Fibroblast of the conjunctiva (primary cell): ENCODE measurements at regions not wholly inside any gene's neighbourhood (a gene's known extent, or its start where the extent isn't known, plus 50 kb on each side); places are given as distances from the start of the nearest gene placed in this dataset.

ENCODE experiments used
- DNase-seq: peaks from one replicate; pipeline ENCODE4 v3.0.0-alpha.2; 2010; ENCODE audit warnings: low read depth

GRCh38 chr17:14813649-14814370, 451.3 kb downstream of the PMP22 start:
- no peak for DNase-seq

- DNase-seq = no peak
Measured at GRCh38 chr17:14808425-14808824, 456.7 kb downstream of the PMP22 start.

GRCh38 chr17:14805348-14805747, 459.8 kb downstream of the PMP22 start:
- no peak for DNase-seq

GRCh38 chr17:14803826-14804225, 461.3 kb downstream of the PMP22 start:
- peak; percentile 2 for DNase-seq

- no peak for DNase-seq
Measured at GRCh38 chr17:14797801-14798200, 467.3 kb downstream of the PMP22 start.

- DNase-seq = no peak
Measured at GRCh38 chr17:14797021-14797420, 468.1 kb downstream of the PMP22 start.

GRCh38 chr17:14794961-14795360, 470.2 kb downstream of the PMP22 start:
- DNase-seq = no peak

- DNase-seq = no peak
Measured at GRCh38 chr17:14793237-14793636, 471.9 kb downstream of the PMP22 start.

- peak; percentile 5 for DNase-seq
Measured at GRCh38 chr17:14792746-14793145, 472.4 kb downstream of the PMP22 start.

- DNase-seq = no peak
Measured at GRCh38 chr17:14791221-14791620, 473.9 kb downstream of the PMP22 start.

- DNase-seq = no peak
Measured at GRCh38 chr17:14790521-14790920, 474.6 kb downstream of the PMP22 start.

GRCh38 chr17:14784997-14785696, 480.0 kb downstream of the PMP22 start:
- no peak for DNase-seq

- DNase-seq = no peak
Measured at GRCh38 chr17:14781123-14781522, 480.2 kb downstream of the HS3ST3B1 start.

GRCh38 chr17:14780097-14780651, 479.3 kb downstream of the HS3ST3B1 start:
- DNase-seq = no peak

GRCh38 chr17:14779241-14779640, 478.4 kb downstream of the HS3ST3B1 start:
- DNase-seq = no peak

GRCh38 chr17:14777291-14777690, 476.4 kb downstream of the HS3ST3B1 start:
- no peak for DNase-seq

- no peak for DNase-seq
Measured at GRCh38 chr17:14776791-14777190, 475.9 kb downstream of the HS3ST3B1 start.

GRCh38 chr17:14775731-14776492, 475.0 kb downstream of the HS3ST3B1 start:
- DNase-seq = no peak

GRCh38 chr17:14774774-14775173, 473.9 kb downstream of the HS3ST3B1 start:
- DNase-seq = no peak

GRCh38 chr17:14772776-14773175, 471.9 kb downstream of the HS3ST3B1 start:
- DNase-seq = no peak

- no peak for DNase-seq
Measured at GRCh38 chr17:14771543-14771942, 470.7 kb downstream of the HS3ST3B1 start.

- no peak for DNase-seq
Measured at GRCh38 chr17:14768923-14769322, 468.0 kb downstream of the HS3ST3B1 start.
